Astrocyte of the spinal cord (primary cell): ENCODE measurements at regions not wholly inside any gene's neighbourhood (a gene's known extent, or its start where the extent isn't known, plus 50 kb on each side); places are given as distances from the start of the nearest gene placed in this dataset.
"Not testable (repeated sequence)": the region's sequence is repeated elsewhere in the genome, so short reads cannot be mapped to it uniquely, and the experiment has no call there.

Experiments
- DNase-seq: peaks from one replicate; pipeline ENCODE4 v3.0.0; 2011; ENCODE audit warnings: low read depth, low spot score
- H3K4me3 ChIP-seq: 2 replicates; pipeline ENCODE4 v1.5.1; 2011; ENCODE audit warnings: low read depth, mild to moderate bottlenecking, low read length, moderate library complexity
- CTCF ChIP-seq: IDR thresholded peaks from 2 replicates; pipeline ENCODE4 v1.5.1; 2012; ENCODE audit warnings: low read depth, mild to moderate bottlenecking, low read length, inconsistent platforms
- in situ Hi-C: cut with HindIII; loops from 2 replicates; pipeline ENCODE4 v1.10.0; 2017; ENCODE audit warnings: low sequenced_read_pairs

- in situ Hi-C loops = no loop called here
These were observed 1130.0 kb downstream of the STPG2 start for GRCh38 chr4:97013309-97013708.

GRCh38 chr4:97013711-97014110, 1129.6 kb downstream of the STPG2 start:
- no peak for TF ChIP-seq CTCF
- H3K4me3 ChIP-seq = no peak overlapping the region
- in situ Hi-C loops = no loop called here
- DNase-seq = no peak

More at GRCh38 chr4:97013309-97013708, 1130.0 kb downstream of the STPG2 start:
- DNase-seq = no peak
- TF ChIP-seq CTCF = no peak
- H3K4me3 ChIP-seq = no peak overlapping the region

GRCh38 chr4:97015301-97015700, 1128.0 kb downstream of the STPG2 start:
- no peak overlapping the region for H3K4me3 ChIP-seq
- in situ Hi-C loops = no loop called here
- TF ChIP-seq CTCF = no peak
- no peak for DNase-seq

- in situ Hi-C loops = no loop called here
- H3K4me3 ChIP-seq = no peak overlapping the region
- TF ChIP-seq CTCF = no peak
- DNase-seq = no peak
These were observed 1126.9 kb downstream of the STPG2 start for GRCh38 chr4:97016186-97016907.

- DNase-seq = no peak
- in situ Hi-C loops = no loop called here
These were observed 1115.4 kb downstream of the STPG2 start for GRCh38 chr4:97027728-97028410.

GRCh38 chr4:97028785-97029184, 1114.5 kb downstream of the STPG2 start:
- in situ Hi-C loops = no loop called here
- no peak overlapping the region for H3K4me3 ChIP-seq
- TF ChIP-seq CTCF = no peak
- DNase-seq = no peak

More at GRCh38 chr4:97027728-97028410, 1115.4 kb downstream of the STPG2 start:
- H3K4me3 ChIP-seq = no peak overlapping the region
- no peak for TF ChIP-seq CTCF

- H3K4me3 ChIP-seq, DNase-seq, in situ Hi-C loops: not testable (repeated sequence)
These were observed 1105.7 kb downstream of the STPG2 start for GRCh38 chr4:97037411-97038145.
